ENCODE measurements at regions not wholly inside any gene's neighbourhood (a gene's known extent, or its start where the extent isn't known, plus 50 kb on each side); places are given as distances from the start of the nearest gene placed in this dataset.

DNA sequence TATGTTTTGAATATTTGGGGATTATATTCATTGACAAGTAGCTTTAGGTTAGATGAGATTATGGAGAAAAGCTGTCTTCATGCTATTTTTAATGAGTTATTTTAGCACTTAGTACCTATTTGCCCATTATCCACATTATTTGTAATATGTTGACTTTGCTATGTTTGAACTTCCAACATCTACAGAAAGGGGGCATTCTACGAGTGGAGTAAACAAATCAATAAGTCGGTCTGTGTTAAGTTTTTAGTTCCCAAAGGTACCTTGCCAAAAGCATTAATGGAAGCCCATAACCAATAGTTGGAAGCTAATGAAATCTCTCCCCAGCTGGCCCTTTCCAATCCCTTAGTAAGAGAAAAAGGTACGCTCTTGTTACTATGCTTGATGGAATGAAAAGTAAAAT, 250.0 kb upstream of the E2F7 start:
- H3K36me3 ChIP-seq (ENCODE audit: control insufficient read depth, insufficient read depth, low read length) = no peaks in the 10 kb centered on the region
- no peak for DNase-seq (ENCODE audit: extremely low read depth, insufficient read length)

DNA sequence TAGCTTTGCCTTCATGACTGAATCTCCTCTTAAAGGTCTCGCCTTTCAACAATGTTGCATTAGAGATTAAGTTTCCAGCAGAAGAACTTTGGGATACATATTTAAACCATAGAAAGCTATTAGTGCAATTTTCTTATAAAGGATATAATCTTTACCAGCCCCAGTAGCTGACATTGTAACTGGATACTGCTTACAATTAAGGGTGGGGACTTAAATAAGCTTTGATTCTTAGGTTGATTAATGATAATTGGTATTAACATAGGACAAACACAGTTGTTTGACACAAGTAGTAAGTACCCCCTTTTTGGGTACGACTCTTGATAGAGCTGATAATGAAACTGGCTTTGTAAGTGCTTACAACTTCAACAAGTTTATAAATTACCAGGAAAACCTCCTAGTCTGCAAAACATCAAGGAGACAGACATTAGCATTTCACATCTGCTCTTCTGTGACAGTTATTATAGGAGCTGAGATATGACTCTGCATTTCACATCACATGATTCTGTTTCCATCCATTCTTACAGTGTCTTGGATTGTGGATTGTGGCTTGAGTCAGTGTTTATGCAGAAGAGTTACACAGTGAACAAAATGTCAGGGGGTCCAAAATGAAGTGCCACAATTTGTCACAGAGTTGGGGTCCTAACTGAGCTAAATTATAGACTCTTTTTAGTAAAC, 249.1 kb upstream of the E2F7 start:
- H3K36me3 ChIP-seq (ENCODE audit: control insufficient read depth, insufficient read depth, low read length) = no peaks in the 10 kb centered on the region

More for the DNA sequence above, 250.0 kb upstream of the E2F7 start:
- TF ChIP-seq, protein P1, sequence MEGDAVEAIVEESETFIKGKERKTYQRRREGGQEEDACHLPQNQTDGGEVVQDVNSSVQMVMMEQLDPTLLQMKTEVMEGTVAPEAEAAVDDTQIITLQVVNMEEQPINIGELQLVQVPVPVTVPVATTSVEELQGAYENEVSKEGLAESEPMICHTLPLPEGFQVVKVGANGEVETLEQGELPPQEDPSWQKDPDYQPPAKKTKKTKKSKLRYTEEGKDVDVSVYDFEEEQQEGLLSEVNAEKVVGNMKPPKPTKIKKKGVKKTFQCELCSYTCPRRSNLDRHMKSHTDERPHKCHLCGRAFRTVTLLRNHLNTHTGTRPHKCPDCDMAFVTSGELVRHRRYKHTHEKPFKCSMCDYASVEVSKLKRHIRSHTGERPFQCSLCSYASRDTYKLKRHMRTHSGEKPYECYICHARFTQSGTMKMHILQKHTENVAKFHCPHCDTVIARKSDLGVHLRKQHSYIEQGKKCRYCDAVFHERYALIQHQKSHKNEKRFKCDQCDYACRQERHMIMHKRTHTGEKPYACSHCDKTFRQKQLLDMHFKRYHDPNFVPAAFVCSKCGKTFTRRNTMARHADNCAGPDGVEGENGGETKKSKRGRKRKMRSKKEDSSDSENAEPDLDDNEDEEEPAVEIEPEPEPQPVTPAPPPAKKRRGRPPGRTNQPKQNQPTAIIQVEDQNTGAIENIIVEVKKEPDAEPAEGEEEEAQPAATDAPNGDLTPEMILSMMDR (IDR thresholded peaks at IDR 0.05; ENCODE audit: insufficient read depth, low read length, poor library complexity, severe bottlenecking) = peak; percentile 39
- H3K4me3 ChIP-seq (replicated peaks; ENCODE audit: low read depth, low read length) = no peak overlapping the region
- H3K27me3 ChIP-seq (replicated peaks; ENCODE audit: control insufficient read depth, insufficient read depth, low read length) = no peaks in the 10 kb centered on the region

DNA sequence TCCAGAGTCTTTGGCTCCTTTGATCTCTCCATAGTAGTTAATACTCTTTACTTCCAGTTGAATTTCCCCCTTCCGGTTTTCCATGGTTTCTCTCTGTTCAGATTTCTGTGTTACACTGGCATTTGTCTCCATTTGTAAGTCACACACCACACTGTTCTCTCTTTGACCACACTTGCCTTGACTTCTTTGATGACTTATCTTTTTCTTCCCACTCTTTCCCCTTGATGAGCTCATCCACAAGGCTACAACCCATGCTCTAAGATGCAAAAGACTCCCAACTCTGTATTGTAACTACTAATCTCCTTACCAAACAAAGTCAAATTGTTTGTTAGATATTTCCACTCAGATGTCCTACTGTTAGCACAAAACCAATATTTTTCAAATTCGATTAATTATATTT, 242.7 kb upstream of the E2F7 start:
- H3K27me3 ChIP-seq (replicated peaks; ENCODE audit: control insufficient read depth, insufficient read depth, low read length) = no peaks in the 10 kb centered on the region
- H3K4me3 ChIP-seq (replicated peaks; ENCODE audit: low read depth, low read length) = no peak overlapping the region
- DNase-seq (ENCODE audit: extremely low read depth, insufficient read length) = no peak
- TF ChIP-seq, protein P1 (IDR thresholded peaks at IDR 0.05; ENCODE audit: insufficient read depth, low read length, poor library complexity, severe bottlenecking) = no peak
- no peaks in the 10 kb centered on the region for H3K36me3 ChIP-seq (ENCODE audit: control insufficient read depth, insufficient read depth, low read length)

More for the DNA sequence above, 249.1 kb upstream of the E2F7 start:
- TF ChIP-seq, protein P1 (IDR thresholded peaks at IDR 0.05; ENCODE audit: insufficient read depth, low read length, poor library complexity, severe bottlenecking) = no peak
- H3K27me3 ChIP-seq (replicated peaks; ENCODE audit: control insufficient read depth, insufficient read depth, low read length) = no peaks in the 10 kb centered on the region
- DNase-seq (ENCODE audit: extremely low read depth, insufficient read length) = no peak
- no peak overlapping the region for H3K4me3 ChIP-seq (replicated peaks; ENCODE audit: low read depth, low read length)

DNA sequence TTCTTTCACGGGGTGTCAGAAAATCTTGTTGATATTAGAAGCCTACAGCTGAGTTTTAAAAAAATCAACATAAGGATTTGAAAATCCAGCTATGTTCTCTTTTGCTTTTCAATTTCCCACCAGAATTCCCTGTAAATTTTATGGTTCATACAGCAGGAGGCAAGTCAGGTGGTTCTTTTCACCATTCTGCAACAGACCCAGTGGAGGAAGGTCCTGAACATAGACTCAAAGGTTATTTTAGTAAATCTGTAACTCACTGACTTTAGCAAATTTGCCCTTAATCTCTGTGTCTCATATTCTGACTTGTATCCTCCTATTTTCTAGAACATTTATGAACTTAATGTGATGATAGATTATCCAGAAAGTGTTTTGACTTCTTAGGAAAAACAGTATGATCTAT, 235.4 kb upstream of the E2F7 start:
- no peaks in the 10 kb centered on the region for H3K36me3 ChIP-seq (ENCODE audit: control insufficient read depth, insufficient read depth, low read length)
- H3K27me3 ChIP-seq (replicated peaks; ENCODE audit: control insufficient read depth, insufficient read depth, low read length) = no peaks in the 10 kb centered on the region
- H3K4me3 ChIP-seq (replicated peaks; ENCODE audit: low read depth, low read length) = no peak overlapping the region
- TF ChIP-seq, protein P1 (IDR thresholded peaks at IDR 0.05; ENCODE audit: insufficient read depth, low read length, poor library complexity, severe bottlenecking) = no peak
- DNase-seq (ENCODE audit: extremely low read depth, insufficient read length) = no peak

DNA sequence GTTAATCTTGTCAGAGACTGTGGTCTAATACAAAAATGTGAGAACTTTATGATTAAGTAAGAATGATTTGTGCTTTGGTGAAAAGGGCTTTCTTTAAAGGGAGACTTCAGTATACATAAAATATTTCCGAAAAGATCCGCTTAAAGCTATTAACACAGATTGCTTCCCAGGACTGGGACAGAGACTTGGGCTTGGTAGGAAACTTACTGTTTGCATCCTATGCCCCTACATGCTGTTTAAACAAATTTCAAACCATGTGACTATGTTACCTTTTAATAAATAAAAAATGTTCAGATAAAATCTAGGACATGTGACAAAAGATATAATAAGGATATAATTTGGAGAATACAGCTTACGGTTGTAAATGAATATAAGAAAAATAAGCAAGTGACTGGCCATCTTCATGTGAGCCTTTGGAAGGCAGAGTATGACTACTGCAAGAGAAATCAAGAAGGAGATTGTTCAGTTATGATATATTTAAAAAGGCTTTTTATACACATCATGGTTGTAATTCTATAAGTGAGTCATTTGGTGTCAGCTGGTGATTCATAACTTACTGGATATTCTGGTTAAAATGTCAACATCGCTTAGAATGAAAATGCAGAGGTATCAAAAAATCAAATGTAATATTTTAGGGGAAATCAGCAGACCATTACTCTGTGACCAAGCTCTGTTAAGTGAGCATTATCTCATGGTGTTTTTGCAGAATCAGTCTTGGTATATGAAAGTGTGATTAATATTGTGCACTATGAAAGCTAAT, 234.7 kb upstream of the E2F7 start:
- Histone ChIP-seq H3K4me3 (replicated peaks; ENCODE audit: low read depth, low read length) (no peak overlapping the region), H3K36me3 (ENCODE audit: control insufficient read depth, insufficient read depth, low read length) (no peaks in the 10 kb centered on the region), H3K27me3 (replicated peaks; ENCODE audit: control insufficient read depth, insufficient read depth, low read length) (no peaks in the 10 kb centered on the region)
- no peak for DNase-seq (ENCODE audit: extremely low read depth, insufficient read length)
- TF ChIP-seq, protein P1 (IDR thresholded peaks at IDR 0.05; ENCODE audit: insufficient read depth, low read length, poor library complexity, severe bottlenecking) = no peak
